ENCODE measurements at regions not wholly inside any gene's neighbourhood (a gene's known extent, or its start where the extent isn't known, plus 50 kb on each side); places are given as distances from the start of the nearest gene placed in this dataset.

GRCh38 chr1:239930686-239931262 lies 160.9 kb upstream of the FMN2 start:
- DNase-seq (ENCODE audit: low read depth) = no peak

- no peak for DNase-seq (ENCODE audit: low read depth)
Observed at GRCh38 chr1:239931341-239931740, 160.3 kb upstream of the FMN2 start.

GRCh38 chr1:239939602-239940001 lies 152.1 kb upstream of the FMN2 start:
- DNase-seq (ENCODE audit: low read depth) = no peak

GRCh38 chr1:239943761-239944160 lies 147.9 kb upstream of the FMN2 start:
- DNase-seq (ENCODE audit: low read depth) = no peak

GRCh38 chr1:239944666-239945065 lies 147.0 kb upstream of the FMN2 start:
- no peak for DNase-seq (ENCODE audit: low read depth)

- DNase-seq (ENCODE audit: low read depth) = no peak
Observed at GRCh38 chr1:239947801-239948200, 143.9 kb upstream of the FMN2 start.

GRCh38 chr1:239951511-239952140 lies 140.1 kb upstream of the FMN2 start:
- DNase-seq (ENCODE audit: low read depth) = peak; percentile 14

GRCh38 chr1:239952348-239953308 lies 139.1 kb upstream of the FMN2 start:
- DNase-seq (ENCODE audit: low read depth) = no peak

- DNase-seq (ENCODE audit: low read depth) = no peak
Observed at GRCh38 chr1:239954836-239955235, 136.8 kb upstream of the FMN2 start.

GRCh38 chr1:239955431-239955830 lies 136.3 kb upstream of the FMN2 start:
- no peak for DNase-seq (ENCODE audit: low read depth)

- no peak for DNase-seq (ENCODE audit: low read depth)
Observed at GRCh38 chr1:239956263-239956662, 135.4 kb upstream of the FMN2 start.

- DNase-seq (ENCODE audit: low read depth) = no peak
Observed at GRCh38 chr1:239958063-239958462, 133.6 kb upstream of the FMN2 start.

GRCh38 chr1:239960366-239960765 lies 131.3 kb upstream of the FMN2 start:
- no peak for DNase-seq (ENCODE audit: low read depth)

GRCh38 chr1:239963856-239964255 lies 127.8 kb upstream of the FMN2 start:
- DNase-seq (ENCODE audit: low read depth) = no peak

- DNase-seq (ENCODE audit: low read depth) = peak; percentile 12
Observed at GRCh38 chr1:239976130-239976968, 115.3 kb upstream of the FMN2 start.

GRCh38 chr1:239977416-239977815 lies 114.3 kb upstream of the FMN2 start:
- no peak for DNase-seq (ENCODE audit: low read depth)

- no peak for DNase-seq (ENCODE audit: low read depth)
Observed at GRCh38 chr1:239979456-239979855, 112.2 kb upstream of the FMN2 start.

- no peak for DNase-seq (ENCODE audit: low read depth)
Observed at GRCh38 chr1:239982762-239983161, 108.9 kb upstream of the FMN2 start.

GRCh38 chr1:239985044-239985443 lies 106.6 kb upstream of the FMN2 start:
- no peak for DNase-seq (ENCODE audit: low read depth)

GRCh38 chr1:239987103-239987745 lies 104.5 kb upstream of the FMN2 start:
- DNase-seq (ENCODE audit: low read depth) = no peak

GRCh38 chr1:239989990-239990389 lies 101.7 kb upstream of the FMN2 start:
- no peak for DNase-seq (ENCODE audit: low read depth)
